Endothelial cell of umbilical vein (primary cell): ENCODE measurements at regions not wholly inside any gene's neighbourhood (a gene's known extent, or its start where the extent isn't known, plus 50 kb on each side); places are given as distances from the start of the nearest gene placed in this dataset.

Experiments used
- BruUV-seq: library from RNA; stranded (reverse); fragments of 400-500 nt; replicated peaks from 2 replicates; lab custom pipeline; 2021; lab: Mats Ljungman, UMichigan
- CTCF ChIA-PET: fragments of 300-600, 350-600 bp; sonication (Branson Sonifier 250); formaldehyde crosslinking; loops from one replicate; lab custom pipeline; 2021; ENCODE audit warnings: antibody characterized with exemption, inconsistent platforms; lab: Charles Lee
- POLR2A ChIA-PET: fragments of 300-600, 350-600 bp; sonication (Branson Sonifier 250); formaldehyde crosslinking; loops from one replicate; lab custom pipeline; 2021; ENCODE audit warnings: antibody characterized with exemption, inconsistent platforms; lab: Charles Lee
- DNase-seq: peaks from one replicate; pipeline ENCODE4 v3.0.0-alpha.2; 2011; ENCODE audit warnings: low read depth, low spot score
- FAIRE-seq: peaks from 2 replicates; lab custom pipeline; 2011; peaks lifted over from hg19 to GRCh38; lab: Jason Lieb, UNC
- H2AFZ ChIP-seq: 2 replicates; pipeline ENCODE4 v1.6.0; 2012; ENCODE audit warnings: low read depth, low read length, control low read depth, inconsistent platforms
- H3K27ac ChIP-seq: 2 replicates; pipeline ENCODE4 v1.5.1; 2011; ENCODE audit warnings: low read depth, mild to moderate bottlenecking, control low read depth, low read length, moderate library complexity; ENCODE audit not compliant: insufficient read depth
- H3K27me3 ChIP-seq, 2 experiments: 2 replicates each; pipeline versions ENCODE4 v1.6.0 to v1.6.1; 2011; ENCODE audit warnings: low read length in 2 of 2, mixed read lengths in 1 of 2; ENCODE audit not compliant: control insufficient read depth in 2 of 2, insufficient read depth in 2 of 2
- H3K36me3 ChIP-seq, 2 experiments: 2 replicates in 1 of 2; 3 replicates in 1 of 2; pipeline ENCODE4 v1.5.1; 2011; ENCODE audit warnings: low read length in 2 of 2, mild to moderate bottlenecking in 1 of 2, moderate library complexity in 1 of 2; ENCODE audit not compliant: control insufficient read depth in 2 of 2, insufficient read depth in 2 of 2; ENCODE audit errors: extremely low read depth in 1 of 2
- H3K4me1 ChIP-seq: 3 replicates; pipeline ENCODE4 v1.5.1; 2011; ENCODE audit warnings: mild to moderate bottlenecking, low read length; ENCODE audit not compliant: control insufficient read depth, insufficient read depth; ENCODE audit errors: extremely low read depth
- H3K4me2 ChIP-seq: 2 replicates; pipeline ENCODE4 v1.6.1; 2011; ENCODE audit warnings: low read length, control low read depth, mixed read lengths; ENCODE audit not compliant: insufficient read depth
- H3K4me3 ChIP-seq, 3 experiments: fragments of 200-600 bp in 1 of 3; sonication (generic), shearing (Covaris generic) in 1 of 3; replicated peaks in 1 of 3; 2 replicates each; pipeline ENCODE4 v1.5.1; 2011 to 2016; ENCODE audit warnings: control low read depth in 3 of 3, low read length in 3 of 3, mild to moderate bottlenecking in 2 of 3, inconsistent platforms in 1 of 3, low read depth in 1 of 3, moderate library complexity in 1 of 3; ENCODE audit not compliant: insufficient read depth in 1 of 3
- H3K79me2 ChIP-seq: 2 replicates; pipeline ENCODE4 v1.6.0; 2012; ENCODE audit warnings: low read length, inconsistent platforms; ENCODE audit not compliant: control insufficient read depth, insufficient read depth
- H3K9ac ChIP-seq: replicated peaks from 2 replicates; pipeline ENCODE3; 2011; ENCODE audit warnings: low read length, control low read depth; ENCODE audit not compliant: insufficient read depth; ENCODE audit errors: extremely low read depth
- H3K9me1 ChIP-seq: replicated peaks from 3 replicates; pipeline ENCODE4 v1.6.0; 2011; ENCODE audit warnings: mild to moderate bottlenecking, low read length; ENCODE audit not compliant: control insufficient read depth, insufficient read depth; ENCODE audit errors: extremely low read depth
- H3K9me3 ChIP-seq: replicated peaks from 2 replicates; pipeline ENCODE4 v1.5.1; 2012; ENCODE audit warnings: low read length, inconsistent platforms; ENCODE audit not compliant: control insufficient read depth, insufficient read depth
- H4K20me1 ChIP-seq: replicated peaks from 2 replicates; pipeline ENCODE3; 2011; ENCODE audit warnings: mild to moderate bottlenecking, low read length; ENCODE audit not compliant: control insufficient read depth, insufficient read depth; ENCODE audit errors: extremely low read depth
- CTCF ChIP-seq, 2 donors: IDR thresholded peaks; 1 replicate in 1 of 2; 2 replicates in 1 of 2; pipeline ENCODE4 v1.5.1; 2011; ENCODE audit warnings: low read length in 2 of 2, mild to moderate bottlenecking in 2 of 2, moderate library complexity in 2 of 2, control low read depth in 1 of 2, inconsistent platforms in 1 of 2, low read depth in 1 of 2; ENCODE audit not compliant: insufficient read depth in 1 of 2; ENCODE audit errors: extremely low read depth in 1 of 2
- EZH2 ChIP-seq: IDR thresholded peaks from 2 replicates; pipeline ENCODE4 v1.6.1; 2012; ENCODE audit warnings: borderline replicate concordance, low read depth, mild to moderate bottlenecking, moderate library complexity, low read length, inconsistent platforms; ENCODE audit not compliant: severe bottlenecking
- FOS ChIP-seq: IDR thresholded peaks from 2 replicates; pipeline ENCODE4 v1.6.1; 2011; ENCODE audit warnings: mild to moderate bottlenecking, low read length, moderate library complexity, borderline replicate concordance; ENCODE audit not compliant: insufficient read depth
- GATA2 ChIP-seq: IDR thresholded peaks from 2 replicates; pipeline ENCODE4 v1.7.0; 2011; ENCODE audit warnings: low read depth, mild to moderate bottlenecking, moderate library complexity, mixed read lengths, low read length; ENCODE audit not compliant: insufficient read length, insufficient read depth
- JUN ChIP-seq: IDR thresholded peaks from 2 replicates; pipeline ENCODE4 v1.6.1; 2011; ENCODE audit warnings: borderline replicate concordance, low read depth; ENCODE audit not compliant: insufficient read length, insufficient read depth
- MAX ChIP-seq: IDR thresholded peaks from 2 replicates; pipeline ENCODE4 v1.6.1; 2011; ENCODE audit not compliant: insufficient read depth, insufficient read length
- MYC ChIP-seq: IDR thresholded peaks from one replicate; pipeline ENCODE4 v1.6.1; 2011; ENCODE audit warnings: mild to moderate bottlenecking, low read depth, low read length
- POLR2A ChIP-seq: IDR thresholded peaks from 2 replicates; pipeline ENCODE4 v1.6.1; 2012; ENCODE audit warnings: low read depth, mild to moderate bottlenecking, control low read depth, low read length
- POLR2AphosphoS5 ChIP-seq: IDR thresholded peaks from 2 replicates; pipeline ENCODE4 v1.6.1; 2012; ENCODE audit warnings: low read depth, mild to moderate bottlenecking, control low read depth, low read length, moderate library complexity; ENCODE audit not compliant: insufficient read depth
- dilution Hi-C: fragments of 300-500 bp; cut with MboI; formaldehyde crosslinking; loops from one replicate; pipeline ENCODE4 v1.15.0; 2019; ENCODE audit warnings: low sequenced_read_pairs; ENCODE audit not compliant: extremely low pct_ligation_motif_present
- intact Hi-C: fragments of 100-400 bp; cut with micrococcal nuclease; formaldehyde crosslinking; loops from one replicate; pipeline ENCODE4 v1.10.0; 2022

- Histone ChIP-seq H3K9ac (no peak overlapping the region), H3K27ac (no peak overlapping the region), H3K4me2 (no peak overlapping the region), H3K27me3 (no peaks in the 10 kb centered on the region), H3K4me3 (no peak overlapping the region), H2AFZ (no peak overlapping the region), H4K20me1 (no peaks in the 10 kb centered on the region), H3K36me3 (no peaks in the 10 kb centered on the region), H3K4me1 (no peaks in the 10 kb centered on the region), H3K79me2 (no peaks in the 10 kb centered on the region), H3K9me1 (no peaks in the 10 kb centered on the region), H3K9me3 (no peaks in the 10 kb centered on the region)
- TF ChIP-seq POLR2AphosphoS5 (no peak), MAX (no peak), JUN (no peak), CTCF (IDR thresholded peaks at IDR 0.05; ENCODE audit: extremely low read depth in 1 of 2, insufficient read depth in 1 of 2, low read depth in 1 of 2, low read length in 2 of 2) (no peak), FOS (no peak), POLR2A (no peak), EZH2 (no peak), MYC (no peak), GATA2 (no peak)
- FAIRE-seq: no peak
- ChIA-PET CTCF (interaction anchor here (1.2 kb wide), 1 partner anchor 612 kb away, joined by 3 read pairs; no protein-coding TSS in a partner anchor), POLR2A (no interaction called here)
- intact Hi-C loops: loop anchor here (10.0 kb wide), 1 partner anchor 104 kb away; no protein-coding TSS in a partner anchor
- BruUV-seq: no TSS peak
- no peak for DNase-seq
- dilution Hi-C loops: no loop called here
Measured at GRCh38 chr21:14870853-14871149, 194.0 kb downstream of the NRIP1 start.
